ENCODE measurements at regions not wholly inside any gene's neighbourhood (a gene's known extent, or its start where the extent isn't known, plus 50 kb on each side); places are given as distances from the start of the nearest gene placed in this dataset.

DNA sequence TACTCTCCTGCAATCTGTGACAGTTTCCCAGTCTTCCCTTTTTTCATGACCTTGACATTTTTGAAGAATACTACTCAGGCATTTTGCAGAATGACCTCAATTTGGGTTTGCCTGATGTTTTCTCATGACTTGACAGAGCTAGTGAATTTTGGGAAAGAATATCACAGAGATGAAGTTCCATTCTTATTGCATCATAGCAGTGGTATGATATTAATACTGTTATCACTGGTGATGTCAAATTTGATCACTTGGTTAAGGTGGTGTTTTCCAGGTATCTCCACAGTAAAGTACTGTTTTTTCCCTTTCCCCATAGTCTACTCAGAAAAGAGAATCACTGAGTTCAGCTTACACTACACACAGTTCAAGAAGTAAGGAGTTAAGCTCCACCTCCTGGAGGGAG is 56.2 kb upstream of the XPA start:
- no peaks in the 10 kb centered on the region for H3K4me1 ChIP-seq
- H3K27ac ChIP-seq: no peak overlapping the region
- no peaks in the 10 kb centered on the region for H3K36me3 ChIP-seq
- DNase-seq (ENCODE audit: low spot score in 2 of 2): no peak
- peaks cover 0 to 4% of the 10 kb centered on the region in 2 donors for H3K27me3 ChIP-seq
- no peak for TF ChIP-seq POLR2A (IDR thresholded peaks at IDR 0.05)
- TF ChIP-seq, protein P1, sequence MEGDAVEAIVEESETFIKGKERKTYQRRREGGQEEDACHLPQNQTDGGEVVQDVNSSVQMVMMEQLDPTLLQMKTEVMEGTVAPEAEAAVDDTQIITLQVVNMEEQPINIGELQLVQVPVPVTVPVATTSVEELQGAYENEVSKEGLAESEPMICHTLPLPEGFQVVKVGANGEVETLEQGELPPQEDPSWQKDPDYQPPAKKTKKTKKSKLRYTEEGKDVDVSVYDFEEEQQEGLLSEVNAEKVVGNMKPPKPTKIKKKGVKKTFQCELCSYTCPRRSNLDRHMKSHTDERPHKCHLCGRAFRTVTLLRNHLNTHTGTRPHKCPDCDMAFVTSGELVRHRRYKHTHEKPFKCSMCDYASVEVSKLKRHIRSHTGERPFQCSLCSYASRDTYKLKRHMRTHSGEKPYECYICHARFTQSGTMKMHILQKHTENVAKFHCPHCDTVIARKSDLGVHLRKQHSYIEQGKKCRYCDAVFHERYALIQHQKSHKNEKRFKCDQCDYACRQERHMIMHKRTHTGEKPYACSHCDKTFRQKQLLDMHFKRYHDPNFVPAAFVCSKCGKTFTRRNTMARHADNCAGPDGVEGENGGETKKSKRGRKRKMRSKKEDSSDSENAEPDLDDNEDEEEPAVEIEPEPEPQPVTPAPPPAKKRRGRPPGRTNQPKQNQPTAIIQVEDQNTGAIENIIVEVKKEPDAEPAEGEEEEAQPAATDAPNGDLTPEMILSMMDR (IDR thresholded peaks at IDR 0.05): no peak
- TF ChIP-seq POLR2AphosphoS5 (IDR thresholded peaks at IDR 0.05): no peak
- intact Hi-C loops (cut with DNase I; ENCODE audit: low total_unique reads): no loop called here
- no peak overlapping the region for H3K4me3 ChIP-seq
- H3K9me3 ChIP-seq: peaks cover 0 to 7% of the 10 kb centered on the region in 2 donors

DNA sequence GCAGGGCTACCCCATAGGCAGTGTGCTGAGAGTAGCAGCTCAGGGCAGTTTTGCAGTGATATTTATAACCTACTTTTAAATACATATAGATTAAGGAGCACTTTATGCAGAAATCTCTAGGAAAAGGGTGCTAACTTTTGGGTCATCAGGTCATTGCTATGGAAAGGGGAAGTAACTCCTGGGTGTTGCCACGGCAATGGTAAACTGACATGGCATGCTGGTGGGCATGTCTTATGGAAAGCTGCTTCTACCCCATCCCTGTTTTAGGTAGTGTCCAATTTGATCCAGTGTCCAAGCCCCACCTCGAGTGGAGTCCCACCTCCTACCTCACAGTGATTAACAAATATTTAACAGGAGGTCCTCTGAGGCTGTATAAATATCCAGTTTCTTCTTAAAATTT is 56.8 kb upstream of the XPA start:
- Histone ChIP-seq H3K4me3 (no peak overlapping the region), H3K27me3 (peaks cover 0 to 4% of the 10 kb centered on the region in 2 donors), H3K4me1 (no peaks in the 10 kb centered on the region), H3K9me3 (peaks cover 0 to 7% of the 10 kb centered on the region in 2 donors), H3K27ac (no peak overlapping the region), H3K36me3 (no peaks in the 10 kb centered on the region)
- TF ChIP-seq POLR2AphosphoS5 (IDR thresholded peaks at IDR 0.05) (no peak), POLR2A (IDR thresholded peaks at IDR 0.05) (no peak)
- TF ChIP-seq, protein P1 (IDR thresholded peaks at IDR 0.05): no peak
- intact Hi-C loops (cut with DNase I; ENCODE audit: low total_unique reads): no loop called here
- DNase-seq (ENCODE audit: low spot score in 2 of 2): no peak

DNA sequence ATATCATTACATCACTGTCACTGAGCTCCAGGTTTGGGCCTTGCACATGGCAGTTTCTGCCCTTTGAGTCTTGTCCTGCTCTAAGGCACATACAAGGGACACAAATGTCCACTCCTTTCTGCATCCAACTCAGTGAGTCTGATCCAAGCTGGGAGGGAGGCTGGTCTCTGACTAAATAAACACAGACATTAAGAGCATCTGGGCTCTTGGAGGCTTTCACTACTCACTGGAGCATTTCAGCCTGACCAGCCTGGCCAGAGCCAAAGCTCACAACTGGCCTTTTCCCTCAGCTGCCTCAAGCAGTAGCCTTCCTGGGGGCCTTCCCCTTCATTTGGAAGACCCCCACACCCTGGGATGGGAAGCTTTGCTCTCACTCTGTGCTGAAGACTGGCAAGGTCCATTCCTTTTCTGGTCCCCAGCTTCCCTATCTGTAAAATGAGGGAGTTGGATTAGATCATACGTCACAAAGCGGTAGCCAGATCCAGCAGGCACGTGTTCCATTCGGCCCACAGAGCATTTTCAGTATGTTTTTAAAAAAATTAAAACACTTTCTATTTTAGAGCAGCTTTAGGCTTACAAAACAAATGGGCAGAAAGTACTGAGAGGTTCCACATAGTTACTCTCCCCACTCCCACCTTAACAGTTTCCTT is 58.6 kb upstream of the XPA start:
- Histone ChIP-seq H3K36me3 (no peaks in the 10 kb centered on the region), H3K9me3 (peaks cover 0 to 7% of the 10 kb centered on the region in 2 donors), H3K27me3 (peaks cover 0 to 4% of the 10 kb centered on the region in 2 donors), H3K4me3 (no peak overlapping the region), H3K4me1 (no peaks in the 10 kb centered on the region), H3K27ac (no peak overlapping the region)
- no peak for DNase-seq (ENCODE audit: low spot score in 2 of 2)
- intact Hi-C loops (cut with DNase I; ENCODE audit: low total_unique reads): no loop called here
- TF ChIP-seq POLR2A (IDR thresholded peaks at IDR 0.05) (no peak), POLR2AphosphoS5 (IDR thresholded peaks at IDR 0.05) (no peak)
- TF ChIP-seq, protein P1 (IDR thresholded peaks at IDR 0.05): no peak

DNA sequence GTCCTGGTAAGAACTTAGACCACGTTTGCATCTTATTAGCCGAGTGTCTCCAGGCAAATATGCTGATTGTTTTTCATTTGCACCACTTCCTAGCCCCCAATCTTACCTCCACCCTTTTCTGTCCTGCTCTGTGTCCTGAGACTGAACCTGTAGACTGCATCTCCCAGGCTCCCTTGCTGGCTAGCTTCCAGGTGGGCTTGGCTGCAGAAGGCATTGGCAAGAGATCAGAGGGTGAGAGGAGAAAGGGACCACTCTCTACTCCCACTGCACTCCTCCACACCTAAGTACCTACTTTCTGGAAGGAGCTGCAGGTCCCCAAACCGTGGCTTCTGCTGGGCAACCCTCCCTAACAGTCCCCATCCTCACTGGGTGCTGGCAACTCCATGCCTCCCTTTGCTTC is 59.9 kb upstream of the XPA start:
- Histone ChIP-seq H3K4me3 (no peak overlapping the region), H3K36me3 (no peaks in the 10 kb centered on the region), H3K27me3 (peaks cover 0 to 7% of the 10 kb centered on the region in 2 donors), H3K9me3 (peaks cover 0 to 7% of the 10 kb centered on the region in 2 donors), H3K4me1 (no peaks in the 10 kb centered on the region), H3K27ac (no peak overlapping the region)
- DNase-seq (ENCODE audit: low spot score in 2 of 2): no peak
- intact Hi-C loops (cut with DNase I; ENCODE audit: low total_unique reads): no loop called here
- TF ChIP-seq, protein P1 (IDR thresholded peaks at IDR 0.05): no peak
- TF ChIP-seq POLR2AphosphoS5 (IDR thresholded peaks at IDR 0.05) (no peak), POLR2A (IDR thresholded peaks at IDR 0.05) (no peak)

DNA sequence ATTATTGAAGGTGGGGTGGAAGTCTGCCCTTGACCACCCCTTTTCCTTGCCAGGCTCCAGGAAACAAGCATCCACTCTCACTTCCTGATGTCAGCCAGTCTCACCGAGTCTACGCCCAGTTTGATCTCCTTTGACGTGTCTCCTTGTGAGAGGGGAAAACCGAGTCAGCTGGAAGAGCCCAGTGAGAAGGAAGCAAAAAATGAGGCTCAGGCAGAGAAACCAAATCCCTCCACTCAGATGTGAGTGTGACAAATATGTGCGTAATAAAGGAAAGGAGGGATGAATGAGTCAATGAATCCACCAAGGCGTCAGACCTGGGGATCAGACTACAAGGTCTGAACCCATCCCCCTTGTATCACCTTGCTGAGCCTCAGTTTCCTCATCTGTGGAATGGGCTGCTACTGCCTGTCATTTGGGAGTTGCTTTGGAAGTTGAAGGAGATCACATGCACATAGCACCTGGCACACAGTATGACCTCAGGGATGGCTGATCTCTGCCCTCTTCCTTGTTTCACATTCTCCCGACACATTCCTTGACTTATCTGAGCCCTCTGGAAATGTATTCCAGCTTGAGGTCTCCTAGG is 61.3 kb upstream of the XPA start:
- intact Hi-C loops (cut with DNase I; ENCODE audit: low total_unique reads): no loop called here
- H3K4me1 ChIP-seq: no peaks in the 10 kb centered on the region
- no peak for DNase-seq (ENCODE audit: low spot score in 2 of 2)
- H3K4me3 ChIP-seq: no peak overlapping the region
- no peak overlapping the region for H3K27ac ChIP-seq
- no peaks in the 10 kb centered on the region for H3K36me3 ChIP-seq
- H3K9me3 ChIP-seq: peaks cover 0 to 7% of the 10 kb centered on the region in 2 donors
- peaks cover 0 to 7% of the 10 kb centered on the region in 2 donors for H3K27me3 ChIP-seq
- no peak for TF ChIP-seq POLR2AphosphoS5 (IDR thresholded peaks at IDR 0.05)
- TF ChIP-seq, protein P1 (IDR thresholded peaks at IDR 0.05): no peak
- TF ChIP-seq POLR2A (IDR thresholded peaks at IDR 0.05): no peak

All from breast epithelium (tissue), 4 donors.